SH-SY5Y (cell line): ENCODE measurements at regions not wholly inside any gene's neighbourhood (a gene's known extent, or its start where the extent isn't known, plus 50 kb on each side); places are given as distances from the start of the nearest gene placed in this dataset.

Experiments
- GATA2 ChIP-seq: IDR thresholded peaks from 2 replicates; pipeline ENCODE4 v1.6.1; 2011; ENCODE audit warnings: mild to moderate bottlenecking, low read depth, low read length
- GATA3 ChIP-seq: IDR thresholded peaks from 2 replicates; pipeline ENCODE4 v1.6.1; 2011; ENCODE audit warnings: low read depth, mild to moderate bottlenecking, low read length, moderate library complexity

GRCh38 chr4:8694651-8695151 lies 102.1 kb downstream of the CPZ start:
- TF ChIP-seq GATA3 (no peak), GATA2 (no peak)
